H1 (cell line): ENCODE measurements at regions not wholly inside any gene's neighbourhood (a gene's known extent, or its start where the extent isn't known, plus 50 kb on each side); places are given as distances from the start of the nearest gene placed in this dataset.

Source experiments
- CTCF ChIA-PET: fragments of 300-600 bp; sonication (Branson Sonifier 250); formaldehyde crosslinking; loops from one replicate; lab custom pipeline; 2021; ENCODE audit not compliant: partially characterized antibody; lab: Charles Lee
- POLR2A ChIA-PET: fragments of 300-600 bp; sonication (Branson Sonifier 250); formaldehyde crosslinking; loops from one replicate; lab custom pipeline; 2021; ENCODE audit warnings: inconsistent platforms; ENCODE audit not compliant: partially characterized antibody; lab: Charles Lee
- DNase-seq, 2 experiments: peaks; one replicate each; pipeline versions ENCODE4 v3.0.0 to v3.0.0-alpha.2; 2010 to 2022; ENCODE audit warnings: low spot score in 2 of 2, low read depth in 1 of 2, mixed read lengths in 1 of 2
- FAIRE-seq: peaks from 2 replicates; lab custom pipeline; 2011; peaks lifted over from hg19 to GRCh38; lab: Jason Lieb, UNC
- H2AFZ ChIP-seq: 2 replicates; pipeline ENCODE4 v1.8.1; 2012; ENCODE audit warnings: low read length, inconsistent platforms
- H2AK5ac ChIP-seq: 2 replicates; pipeline ENCODE4 v1.6.1; 2013; ENCODE audit warnings: low read depth, low read length
- H2BK120ac ChIP-seq: replicated peaks from 2 replicates; pipeline ENCODE3; 2013; ENCODE audit warnings: low read depth, low read length, inconsistent platforms
- H2BK12ac ChIP-seq: 2 replicates; pipeline ENCODE4 v1.6.1; 2013; ENCODE audit warnings: low read depth, low read length
- H2BK15ac ChIP-seq: 2 replicates; pipeline ENCODE4 v1.6.1; 2013; ENCODE audit warnings: low read length
- H2BK20ac ChIP-seq: 2 replicates; pipeline ENCODE4 v1.6.1; 2013; ENCODE audit warnings: low read length
- H2BK5ac ChIP-seq: 2 replicates; pipeline ENCODE4 v1.6.1; 2013; ENCODE audit warnings: low read depth, low read length
- H3K14ac ChIP-seq: 2 replicates; pipeline ENCODE4 v1.6.1; 2013; ENCODE audit warnings: inconsistent platforms; ENCODE audit not compliant: insufficient read length
- H3K18ac ChIP-seq: 2 replicates; pipeline ENCODE4 v1.6.1; 2013; ENCODE audit warnings: low read length; ENCODE audit errors: extremely low read depth
- H3K23ac ChIP-seq: 2 replicates; pipeline ENCODE4 v1.6.1; 2013; ENCODE audit warnings: inconsistent platforms; ENCODE audit not compliant: insufficient read length
- H3K23me2 ChIP-seq: 2 replicates; pipeline ENCODE4 v1.6.1; 2013; ENCODE audit warnings: low read depth, low read length
- H3K27ac ChIP-seq: 2 replicates; pipeline ENCODE4 v1.6.1; 2011; ENCODE audit warnings: low read depth, low read length, inconsistent platforms
- H3K27me3 ChIP-seq, 4 experiments: replicated peaks in 1 of 4; 1 replicate in 1 of 4; 2 replicates in 3 of 4; pipeline versions ENCODE4 v1.6.1 to v1.8.1; 2011 to 2013; ENCODE audit warnings: low read length in 3 of 4, mild to moderate bottlenecking in 3 of 4, inconsistent platforms in 2 of 4, mixed read lengths in 2 of 4, moderate library complexity in 1 of 4; ENCODE audit not compliant: control insufficient read depth in 3 of 4, insufficient read depth in 3 of 4; ENCODE audit errors: extremely low read depth in 1 of 4
- H3K36me3 ChIP-seq, 4 experiments: 2 replicates each; pipeline versions ENCODE4 v1.6.1 to v1.8.1; 2011 to 2013; ENCODE audit warnings: mild to moderate bottlenecking in 4 of 4, low read length in 3 of 4, moderate library complexity in 2 of 4, control low read depth in 1 of 4, inconsistent platforms in 1 of 4; ENCODE audit not compliant: insufficient read depth in 4 of 4, control insufficient read depth in 2 of 4
- H3K4ac ChIP-seq: replicated peaks from 2 replicates; pipeline ENCODE3; 2013; ENCODE audit warnings: low read length, low read depth, mixed read lengths, inconsistent platforms; ENCODE audit not compliant: insufficient read length
- H3K4me1 ChIP-seq, 4 experiments: replicated peaks in 1 of 4; 1 replicate in 1 of 4; 2 replicates in 3 of 4; pipeline versions ENCODE4 v1.6.1 to v1.8.1; 2011 to 2013; ENCODE audit warnings: low read length in 3 of 4, inconsistent platforms in 2 of 4, mixed read lengths in 1 of 4; ENCODE audit not compliant: insufficient read depth in 4 of 4, control insufficient read depth in 3 of 4
- H3K4me2 ChIP-seq, 2 experiments: 2 replicates each; pipeline versions ENCODE4 v1.6.1 to v1.8.1; 2011 to 2013; ENCODE audit warnings: low read depth in 2 of 2, low read length in 2 of 2, control low read depth in 1 of 2, inconsistent platforms in 1 of 2, mild to moderate bottlenecking in 1 of 2; ENCODE audit not compliant: insufficient read depth in 1 of 2
- H3K4me3 ChIP-seq, 4 experiments: fragments of 200-600, 300-600 bp in 1 of 4; sonication (generic), shearing (Covaris generic), sonication (Bioruptor Twin) in 1 of 4; 2 replicates each; pipeline versions ENCODE4 v1.5.1 to v1.8.1; 2011 to 2016; ENCODE audit warnings: low read length in 4 of 4, low read depth in 3 of 4, control low read depth in 2 of 4, inconsistent platforms in 2 of 4, mild to moderate bottlenecking in 2 of 4, mixed read lengths in 1 of 4, moderate library complexity in 1 of 4; ENCODE audit not compliant: insufficient read depth in 2 of 4; ENCODE audit errors: extremely low read depth in 1 of 4
- H3K56ac ChIP-seq: replicated peaks from 2 replicates; pipeline ENCODE3; 2013; ENCODE audit warnings: low read depth, mild to moderate bottlenecking, mixed read lengths, low read length, inconsistent platforms; ENCODE audit not compliant: insufficient read length
- H3K79me1 ChIP-seq: 2 replicates; pipeline ENCODE4 v1.6.1; 2013; ENCODE audit warnings: low read depth, low read length, control low read depth
- H3K79me2 ChIP-seq, 2 experiments: 2 replicates each; pipeline versions ENCODE4 v1.6.1 to v1.8.1; 2012 to 2013; ENCODE audit warnings: low read length in 2 of 2, mild to moderate bottlenecking in 2 of 2, inconsistent platforms in 1 of 2; ENCODE audit not compliant: insufficient read depth in 2 of 2, control insufficient read depth in 1 of 2
- H3K9ac ChIP-seq, 4 experiments: replicated peaks in 1 of 4; 1 replicate in 1 of 4; 2 replicates in 3 of 4; pipeline versions ENCODE4 v1.6.1 to v1.8.1; 2011 to 2013; ENCODE audit warnings: low read depth in 3 of 4, low read length in 3 of 4, control low read depth in 2 of 4, mild to moderate bottlenecking in 2 of 4, moderate library complexity in 2 of 4, inconsistent platforms in 1 of 4; ENCODE audit errors: extremely low read depth in 1 of 4
- H3K9me3 ChIP-seq, 2 experiments: 2 replicates each; pipeline versions ENCODE4 v1.6.1 to v1.8.1; 2012 to 2013; ENCODE audit warnings: mild to moderate bottlenecking in 2 of 2, moderate library complexity in 2 of 2, control low read depth in 1 of 2, inconsistent platforms in 1 of 2, low read depth in 1 of 2, low read length in 1 of 2, mixed read lengths in 1 of 2; ENCODE audit not compliant: insufficient read depth in 2 of 2
- H4K20me1 ChIP-seq, 2 experiments: replicated peaks in 1 of 2; 2 replicates each; pipeline versions ENCODE3 to v1.8.1; 2011 to 2013; ENCODE audit warnings: inconsistent platforms in 2 of 2, low read length in 2 of 2, mild to moderate bottlenecking in 1 of 2; ENCODE audit not compliant: insufficient read depth in 2 of 2, control insufficient read depth in 1 of 2
- H4K5ac ChIP-seq: 2 replicates; pipeline ENCODE4 v1.6.1; 2013; ENCODE audit warnings: low read length, low read depth, mixed read lengths, inconsistent platforms; ENCODE audit not compliant: insufficient read length
- H4K8ac ChIP-seq: 2 replicates; pipeline ENCODE4 v1.8.0; 2013; ENCODE audit warnings: mild to moderate bottlenecking, moderate library complexity, low read length, inconsistent platforms; ENCODE audit not compliant: insufficient read depth; ENCODE audit errors: extremely low read depth
- H4K91ac ChIP-seq: replicated peaks from 2 replicates; pipeline ENCODE3; 2013; ENCODE audit warnings: low read length, mixed read lengths, inconsistent platforms; ENCODE audit not compliant: insufficient read length
- CEBPB ChIP-seq: IDR thresholded peaks from 2 replicates; pipeline ENCODE4 v1.6.1; 2012; ENCODE audit warnings: low read depth, low read length
- GTF2F1 ChIP-seq: IDR thresholded peaks from 2 replicates; pipeline ENCODE4 v1.6.1; 2012; ENCODE audit warnings: low read depth, low read length, improper control_type of control experiment, borderline replicate concordance
- RXRA ChIP-seq: IDR thresholded peaks from 2 replicates; pipeline ENCODE4 v1.6.1; 2011; ENCODE audit warnings: low read depth, mild to moderate bottlenecking, low read length, moderate library complexity; ENCODE audit not compliant: insufficient read depth
- SRF ChIP-seq: IDR thresholded peaks from 2 replicates; pipeline ENCODE4 v1.6.1; 2011; ENCODE audit warnings: mild to moderate bottlenecking, low read depth, low read length, moderate library complexity
- WGBS, 2 experiments: shearing (Covaris generic) in 1 of 2; methylation state at CpG; one replicate each; pipeline versions ENCODE4 v1.1.6 to v1.1.7; 2013 to 2015; ENCODE audit warnings: low lambda C conversion rate in 2 of 2, mixed read lengths in 2 of 2, inconsistent platforms in 1 of 2, low coverage in 1 of 2, missing lambda C conversion rate in 1 of 2; ENCODE audit not compliant: insufficient replicate concordance in 2 of 2, insufficient coverage in 1 of 2, insufficient read length in 1 of 2; ENCODE audit errors: extremely low coverage in 1 of 2, missing lambda C conversion rate in 1 of 2; 5-methylcytosine and 5-hydroxymethylcytosine counted together

DNA sequence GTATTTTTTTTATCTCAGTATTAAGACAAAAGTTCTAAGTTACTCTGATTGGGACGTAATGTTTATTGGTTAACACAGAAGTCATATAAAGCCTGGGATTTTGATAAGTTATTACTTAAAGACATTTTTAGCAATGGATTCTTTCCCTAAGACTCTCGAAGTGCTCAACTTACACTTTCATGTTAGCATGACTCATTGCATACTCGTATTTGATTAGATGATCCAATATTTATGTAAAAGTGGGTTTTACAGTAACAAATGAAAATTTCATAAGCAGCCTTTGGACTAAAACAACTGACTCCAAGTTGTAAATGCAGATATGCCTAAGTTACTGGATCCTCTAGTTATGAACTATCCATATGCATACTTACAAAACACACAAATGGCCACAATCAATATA is 567.7 kb upstream of the NUDT12 start:
- WGBS, 2 experiments = 92% methylated on average over 3 of the region's 3 CpGs; no CpG with 5 or more reads in 1 of the 2 experiments
- FAIRE-seq (no peak), DNase-seq (no peak)
- Histone ChIP-seq H2BK120ac (no peak overlapping the region), H2AFZ (no peak overlapping the region), H3K23me2 (peaks cover 3% of the 10 kb centered on the region; the same call in 1 of the 2 replicates), H3K27me3 (no peaks in the 10 kb centered on the region), H4K91ac (no peak overlapping the region), H2BK20ac (no peak overlapping the region), H3K9ac (no peak overlapping the region), H3K9me3 (peaks cover 9 to 11% of the 10 kb centered on the region in 2 experiments; a peak in 2 of 4 replicates), H3K79me2 (no peaks in the 10 kb centered on the region), H3K36me3 (no peaks in the 10 kb centered on the region), H4K20me1 (no peaks in the 10 kb centered on the region), H3K4me1 (no peaks in the 10 kb centered on the region), H2BK12ac (no peak overlapping the region), H3K23ac (no peak overlapping the region), H3K4me2 (no peak overlapping the region), H3K79me1 (no peaks in the 10 kb centered on the region), H3K4me3 (no peak overlapping the region), H3K27ac (no peak overlapping the region), H3K56ac (no peak overlapping the region), H4K8ac (no peak overlapping the region), H2BK15ac (no peak overlapping the region), H2BK5ac (no peak overlapping the region), H4K5ac (no peak overlapping the region), H3K14ac (no peak overlapping the region), H3K4ac (no peak overlapping the region), H2AK5ac (no peak overlapping the region), H3K18ac (no peak overlapping the region)
- ChIA-PET CTCF (interaction anchor here (0.6 kb wide), 1 partner anchor 318 kb away, joined by 3 read pairs; no protein-coding TSS in a partner anchor), POLR2A (no interaction called here)
- TF ChIP-seq RXRA (no peak), SRF (no peak), GTF2F1 (no peak), CEBPB (no peak)
